Fibroblast of pulmonary artery (primary cell): ENCODE measurements at regions not wholly inside any gene's neighbourhood (a gene's known extent, or its start where the extent isn't known, plus 50 kb on each side); places are given as distances from the start of the nearest gene placed in this dataset.
"Not testable (repeated sequence)": the region's sequence is repeated elsewhere in the genome, so short reads cannot be mapped to it uniquely, and the experiment has no call there.

Experiments used
- DNase-seq: peaks from one replicate; pipeline ENCODE4 v3.0.0-alpha.2; 2010; ENCODE audit warnings: low read depth
- H3K4me3 ChIP-seq: replicated peaks from 2 replicates; pipeline ENCODE4 v1.5.1; 2011; ENCODE audit warnings: low read depth, mild to moderate bottlenecking, control low read depth, low read length, moderate library complexity
- TF ChIP-seq, protein P1 (sequence below): IDR thresholded peaks from 2 replicates; pipeline ENCODE4 v1.5.1; 2011; ENCODE audit warnings: mild to moderate bottlenecking, control low read depth, low read length, inconsistent platforms; ENCODE audit errors: missing control alignments

GRCh38 chr4:79250887-79251286 is 75.0 kb downstream of the NAA11 start:
- no peak for DNase-seq
- TF ChIP-seq, protein P1, sequence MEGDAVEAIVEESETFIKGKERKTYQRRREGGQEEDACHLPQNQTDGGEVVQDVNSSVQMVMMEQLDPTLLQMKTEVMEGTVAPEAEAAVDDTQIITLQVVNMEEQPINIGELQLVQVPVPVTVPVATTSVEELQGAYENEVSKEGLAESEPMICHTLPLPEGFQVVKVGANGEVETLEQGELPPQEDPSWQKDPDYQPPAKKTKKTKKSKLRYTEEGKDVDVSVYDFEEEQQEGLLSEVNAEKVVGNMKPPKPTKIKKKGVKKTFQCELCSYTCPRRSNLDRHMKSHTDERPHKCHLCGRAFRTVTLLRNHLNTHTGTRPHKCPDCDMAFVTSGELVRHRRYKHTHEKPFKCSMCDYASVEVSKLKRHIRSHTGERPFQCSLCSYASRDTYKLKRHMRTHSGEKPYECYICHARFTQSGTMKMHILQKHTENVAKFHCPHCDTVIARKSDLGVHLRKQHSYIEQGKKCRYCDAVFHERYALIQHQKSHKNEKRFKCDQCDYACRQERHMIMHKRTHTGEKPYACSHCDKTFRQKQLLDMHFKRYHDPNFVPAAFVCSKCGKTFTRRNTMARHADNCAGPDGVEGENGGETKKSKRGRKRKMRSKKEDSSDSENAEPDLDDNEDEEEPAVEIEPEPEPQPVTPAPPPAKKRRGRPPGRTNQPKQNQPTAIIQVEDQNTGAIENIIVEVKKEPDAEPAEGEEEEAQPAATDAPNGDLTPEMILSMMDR: no peak
- H3K4me3 ChIP-seq: no peak overlapping the region

DNA sequence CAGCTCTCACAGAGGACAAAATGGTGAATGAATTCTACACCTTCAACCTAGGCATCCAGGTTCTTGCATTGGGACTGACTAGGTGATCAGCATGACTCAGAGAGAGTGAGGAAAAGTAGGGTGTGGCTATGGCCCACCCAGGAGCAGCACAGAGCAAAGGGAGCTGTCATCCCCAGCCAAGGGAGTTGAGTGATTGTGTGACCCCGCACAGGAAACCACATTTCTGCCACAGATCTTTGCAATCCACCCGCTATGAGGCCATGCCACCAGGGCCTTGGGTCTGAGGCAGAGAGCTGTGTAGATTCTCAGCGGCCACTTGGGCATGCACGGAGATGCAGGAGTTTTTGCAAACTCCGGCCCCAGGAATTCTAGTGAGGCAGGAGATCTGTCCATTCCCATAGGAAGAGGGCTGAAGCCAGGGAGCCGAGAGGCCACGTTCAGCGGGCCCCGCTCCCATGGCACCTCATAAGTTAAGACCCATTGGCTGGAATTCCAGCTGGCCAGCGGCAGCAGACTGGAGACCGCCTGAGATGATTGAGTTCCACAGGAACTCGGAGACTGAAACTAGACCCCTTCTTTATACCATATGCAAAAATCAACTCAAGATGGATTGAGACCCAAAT is 75.9 kb downstream of the NAA11 start:
- DNase-seq: no peak
- TF ChIP-seq, protein P1: no peak
- H3K4me3 ChIP-seq: no peak overlapping the region

- TF ChIP-seq, protein P1: no peak
- no peak overlapping the region for H3K4me3 ChIP-seq
- DNase-seq: no peak
Observed at GRCh38 chr4:79248610-79249009, 77.3 kb downstream of the NAA11 start.

- no peak overlapping the region for H3K4me3 ChIP-seq
- no peak for DNase-seq
- TF ChIP-seq, protein P1: no peak
Observed at GRCh38 chr4:79247695-79248394, 78.0 kb downstream of the NAA11 start.

DNA sequence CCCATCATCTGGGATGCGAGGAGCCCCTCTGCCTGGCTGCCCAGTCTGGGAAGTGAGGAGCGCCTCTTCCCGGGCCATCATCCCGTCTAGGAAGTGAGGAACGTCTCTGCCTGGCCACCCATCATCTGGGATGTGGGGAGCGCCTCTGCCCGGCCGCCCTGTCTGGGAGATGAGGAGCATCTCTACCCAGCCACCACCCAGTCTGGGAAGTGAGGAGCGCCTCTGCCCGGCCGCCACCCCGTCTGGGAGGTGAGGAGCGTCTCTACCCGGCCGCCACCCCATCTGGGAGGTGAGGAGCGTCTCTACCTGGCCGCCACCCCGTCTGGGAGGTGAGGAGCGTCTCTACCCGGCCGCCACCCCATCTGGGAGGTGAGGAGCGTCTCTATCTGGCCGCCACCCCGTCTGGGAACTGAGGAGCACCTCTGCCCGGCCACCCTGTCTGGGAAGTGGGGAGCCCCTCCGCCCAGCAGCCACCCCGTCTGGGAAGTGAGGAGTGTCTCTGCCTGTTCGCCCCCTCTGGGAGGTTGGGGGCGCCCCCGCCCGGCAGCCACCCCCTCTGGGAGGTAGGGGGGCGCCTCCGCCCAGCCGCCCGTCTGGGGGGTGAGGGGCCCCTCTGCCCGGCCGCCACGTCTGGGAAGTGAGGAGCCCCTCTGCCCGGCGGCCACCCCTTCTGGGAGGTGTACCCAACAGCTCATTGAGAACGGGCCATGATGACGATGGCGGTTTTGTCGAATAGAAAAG is 80.5 kb downstream of the NAA11 start:
- not testable (repeated sequence) for H3K4me3 ChIP-seq, DNase-seq

DNA sequence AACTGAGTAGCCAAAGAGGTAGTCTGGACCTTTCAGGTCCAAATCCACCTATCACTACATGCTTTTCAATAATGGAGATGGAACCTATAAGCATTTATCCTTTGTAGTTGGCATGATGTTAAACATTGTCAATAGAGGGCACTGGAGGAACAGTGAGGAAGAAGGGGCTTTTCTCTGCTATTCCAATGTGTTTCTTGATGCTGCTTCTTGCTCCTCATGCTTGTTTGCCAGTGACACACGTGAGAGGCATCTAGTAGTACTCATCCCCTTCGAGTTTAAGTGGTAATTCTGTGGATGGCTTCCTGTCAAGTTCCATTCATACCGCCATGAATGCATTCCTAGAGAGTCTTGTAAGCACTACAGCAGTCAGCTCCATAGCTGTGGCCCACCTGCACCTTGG is 84.0 kb downstream of the NAA11 start:
- H3K4me3 ChIP-seq: no peak overlapping the region
- DNase-seq: peak; percentile 29
- TF ChIP-seq, protein P1: peak; percentile 25

DNA sequence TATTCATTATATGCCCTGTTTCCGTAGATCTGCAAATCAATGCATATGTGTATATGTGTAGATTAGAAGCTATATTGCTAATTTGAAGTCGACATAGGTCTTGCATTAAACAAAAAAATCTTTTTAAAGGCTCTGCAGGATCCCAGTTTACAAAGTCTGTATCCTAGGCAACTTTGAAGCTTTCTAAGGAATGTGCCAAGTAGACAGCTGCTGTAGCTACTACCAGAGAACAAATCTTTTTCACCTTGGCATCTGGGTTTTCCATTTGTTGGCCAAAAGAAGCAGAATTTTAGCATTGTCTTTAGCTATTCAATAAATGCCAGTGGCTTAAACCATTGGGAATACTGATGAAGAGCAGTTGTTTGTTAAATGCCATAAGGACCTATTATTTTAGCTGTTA is 88.0 kb downstream of the NAA11 start:
- TF ChIP-seq, protein P1: no peak
- DNase-seq: no peak

More for the DNA sequence above, 88.0 kb downstream of the NAA11 start:
- H3K4me3 ChIP-seq: no peak overlapping the region
